ENCODE measurements at regions not wholly inside any gene's neighbourhood (a gene's known extent, or its start where the extent isn't known, plus 50 kb on each side); places are given as distances from the start of the nearest gene placed in this dataset.

GRCh38 chr7:26074919-26075318 lies 77.1 kb upstream of the NFE2L3 start:
- no peak overlapping the region for H2AFZ ChIP-seq
- no peaks in the 10 kb centered on the region for H3K9me3 ChIP-seq (ENCODE audit: control insufficient read depth, low read length)
- H3K9ac ChIP-seq: no peak overlapping the region
- H3K27ac ChIP-seq: no peak overlapping the region
- no peak for TF ChIP-seq CTCF (IDR thresholded peaks at IDR 0.05)
- no peak overlapping the region for H3K4me2 ChIP-seq (ENCODE audit: low read length)
- H3K79me2 ChIP-seq: no peaks in the 10 kb centered on the region
- H3K27me3 ChIP-seq (ENCODE audit: control insufficient read depth, insufficient read depth, low read length): no peaks in the 10 kb centered on the region
- no peaks in the 10 kb centered on the region for H3K36me3 ChIP-seq (ENCODE audit: control insufficient read depth, insufficient read depth, low read length)
- no peak overlapping the region for H3K4me3 ChIP-seq (ENCODE audit: low read depth, low read length)
- H3K4me1 ChIP-seq: no peaks in the 10 kb centered on the region

GRCh38 chr7:26076691-26077090 lies 75.3 kb upstream of the NFE2L3 start:
- H3K27me3 ChIP-seq (ENCODE audit: control insufficient read depth, insufficient read depth, low read length): no peaks in the 10 kb centered on the region
- no peak overlapping the region for H3K9ac ChIP-seq
- no peaks in the 10 kb centered on the region for H3K36me3 ChIP-seq (ENCODE audit: control insufficient read depth, insufficient read depth, low read length)
- no peak overlapping the region for H3K4me2 ChIP-seq (ENCODE audit: low read length)
- no peaks in the 10 kb centered on the region for H3K79me2 ChIP-seq
- no peaks in the 10 kb centered on the region for H3K4me1 ChIP-seq
- no peak overlapping the region for H2AFZ ChIP-seq
- no peak for TF ChIP-seq CTCF (IDR thresholded peaks at IDR 0.05)
- H3K9me3 ChIP-seq (ENCODE audit: control insufficient read depth, low read length): no peaks in the 10 kb centered on the region
- H3K4me3 ChIP-seq (ENCODE audit: low read depth, low read length): no peak overlapping the region
- no peak overlapping the region for H3K27ac ChIP-seq

- Histone ChIP-seq H3K36me3 (ENCODE audit: control insufficient read depth, insufficient read depth, low read length) (no peaks in the 10 kb centered on the region), H3K4me3 (ENCODE audit: low read depth, low read length) (no peak overlapping the region), H3K4me1 (no peaks in the 10 kb centered on the region), H3K79me2 (no peaks in the 10 kb centered on the region), H3K4me2 (ENCODE audit: low read length) (no peak overlapping the region), H2AFZ (peak overlapping the region; percentile 12), H3K9ac (no peak overlapping the region), H3K27me3 (ENCODE audit: control insufficient read depth, insufficient read depth, low read length) (no peaks in the 10 kb centered on the region), H3K27ac (no peak overlapping the region), H3K9me3 (ENCODE audit: control insufficient read depth, low read length) (no peaks in the 10 kb centered on the region)
- peak; percentile 37 for TF ChIP-seq CTCF (IDR thresholded peaks at IDR 0.05)
Measured at GRCh38 chr7:26078437-26079336, 73.3 kb upstream of the NFE2L3 start.

- Histone ChIP-seq H3K4me2 (ENCODE audit: low read length) (no peak overlapping the region), H3K4me3 (ENCODE audit: low read depth, low read length) (no peak overlapping the region), H3K79me2 (no peaks in the 10 kb centered on the region), H3K27me3 (ENCODE audit: control insufficient read depth, insufficient read depth, low read length) (no peaks in the 10 kb centered on the region), H3K9ac (no peak overlapping the region), H3K27ac (no peak overlapping the region), H3K4me1 (no peaks in the 10 kb centered on the region), H3K36me3 (ENCODE audit: control insufficient read depth, insufficient read depth, low read length) (no peaks in the 10 kb centered on the region), H3K9me3 (ENCODE audit: control insufficient read depth, low read length) (no peaks in the 10 kb centered on the region), H2AFZ (no peak overlapping the region)
- no peak for TF ChIP-seq CTCF (IDR thresholded peaks at IDR 0.05)
Measured at GRCh38 chr7:26081638-26082037, 70.4 kb upstream of the NFE2L3 start.

GRCh38 chr7:26083113-26083512 lies 68.9 kb upstream of the NFE2L3 start:
- H3K4me2 ChIP-seq (ENCODE audit: low read length): no peak overlapping the region
- no peaks in the 10 kb centered on the region for H3K36me3 ChIP-seq (ENCODE audit: control insufficient read depth, insufficient read depth, low read length)
- H2AFZ ChIP-seq: no peak overlapping the region
- H3K9me3 ChIP-seq (ENCODE audit: control insufficient read depth, low read length): no peaks in the 10 kb centered on the region
- H3K27ac ChIP-seq: no peak overlapping the region
- H3K4me1 ChIP-seq: no peaks in the 10 kb centered on the region
- no peaks in the 10 kb centered on the region for H3K79me2 ChIP-seq
- no peak overlapping the region for H3K9ac ChIP-seq
- TF ChIP-seq CTCF (IDR thresholded peaks at IDR 0.05): no peak
- H3K27me3 ChIP-seq (ENCODE audit: control insufficient read depth, insufficient read depth, low read length): no peaks in the 10 kb centered on the region
- H3K4me3 ChIP-seq (ENCODE audit: low read depth, low read length): no peak overlapping the region
